IPS-18c (cell line): ENCODE measurements at regions not wholly inside any gene's neighbourhood (a gene's known extent, or its start where the extent isn't known, plus 50 kb on each side); places are given as distances from the start of the nearest gene placed in this dataset.
"Not testable (repeated sequence)": the region's sequence is repeated elsewhere in the genome, so short reads cannot be mapped to it uniquely, and the experiment has no call there.

Source experiments
- H3K4me3 ChIP-seq: 2 replicates; pipeline ENCODE4 v1.7.0; 2013; ENCODE audit warnings: low read depth, mild to moderate bottlenecking, low read length, moderate library complexity; ENCODE audit not compliant: insufficient read depth
- H3K9me3 ChIP-seq: one replicate; pipeline ENCODE4 v1.6.1; 2013; ENCODE audit warnings: mild to moderate bottlenecking, low read length, moderate library complexity; ENCODE audit not compliant: control insufficient read depth, insufficient read depth

DNA sequence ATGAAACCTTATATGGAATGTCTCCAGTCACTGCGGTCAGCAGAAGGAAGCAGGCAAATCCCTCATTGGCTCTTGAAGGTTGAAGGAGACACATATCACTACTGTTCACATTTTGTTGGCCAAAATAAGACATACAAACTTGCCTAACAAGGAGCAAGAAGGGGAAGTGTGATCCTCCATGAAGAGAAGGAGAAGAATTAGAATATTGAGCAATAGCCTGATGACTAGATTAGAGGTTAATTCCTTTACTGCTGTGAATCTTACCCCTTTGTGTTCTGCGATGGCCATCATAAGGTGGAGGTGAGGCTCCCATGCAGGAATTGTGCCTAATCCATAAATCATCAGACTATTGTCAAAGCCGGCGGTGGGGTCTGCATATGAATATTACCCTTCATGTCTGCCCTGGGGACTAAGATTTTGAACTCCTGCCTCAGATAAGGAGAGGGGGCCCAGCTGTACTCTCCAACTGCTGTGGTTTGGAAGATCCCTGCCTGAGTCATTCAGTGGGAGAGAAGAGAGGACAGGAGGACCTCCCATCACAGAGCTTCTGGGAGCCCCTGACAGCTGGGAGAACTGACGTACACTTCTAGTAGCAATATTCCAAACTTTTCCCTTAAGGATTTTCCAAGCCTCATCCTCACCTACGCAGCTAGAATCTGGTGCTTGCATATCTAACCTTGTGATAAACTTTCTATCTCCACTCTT, 398.5 kb downstream of the REEP3 start:
- H3K9me3 ChIP-seq, result no peaks in the 10 kb centered on the region
- no peak overlapping the region for H3K4me3 ChIP-seq

DNA sequence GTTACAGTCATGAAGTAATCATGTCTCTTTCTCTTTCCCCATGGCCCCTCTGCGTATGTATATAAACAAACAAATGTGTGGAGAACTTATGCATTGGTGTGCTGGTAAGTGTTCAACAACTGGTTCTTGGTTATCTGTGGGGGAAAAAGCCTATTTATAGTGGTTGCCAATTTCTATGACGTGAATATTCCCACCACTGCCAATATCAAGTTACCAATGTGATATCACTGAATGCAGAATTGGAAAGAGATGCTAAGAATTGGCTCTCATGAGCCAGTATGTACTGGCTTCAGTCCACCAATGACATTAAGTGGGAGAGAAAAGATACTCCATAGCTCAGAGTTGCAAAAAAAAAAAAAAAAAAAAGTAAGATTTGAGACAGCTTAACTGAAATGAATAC, 399.7 kb downstream of the REEP3 start:
- Histone ChIP-seq H3K4me3 (no peak overlapping the region), H3K9me3 (no peaks in the 10 kb centered on the region)

DNA sequence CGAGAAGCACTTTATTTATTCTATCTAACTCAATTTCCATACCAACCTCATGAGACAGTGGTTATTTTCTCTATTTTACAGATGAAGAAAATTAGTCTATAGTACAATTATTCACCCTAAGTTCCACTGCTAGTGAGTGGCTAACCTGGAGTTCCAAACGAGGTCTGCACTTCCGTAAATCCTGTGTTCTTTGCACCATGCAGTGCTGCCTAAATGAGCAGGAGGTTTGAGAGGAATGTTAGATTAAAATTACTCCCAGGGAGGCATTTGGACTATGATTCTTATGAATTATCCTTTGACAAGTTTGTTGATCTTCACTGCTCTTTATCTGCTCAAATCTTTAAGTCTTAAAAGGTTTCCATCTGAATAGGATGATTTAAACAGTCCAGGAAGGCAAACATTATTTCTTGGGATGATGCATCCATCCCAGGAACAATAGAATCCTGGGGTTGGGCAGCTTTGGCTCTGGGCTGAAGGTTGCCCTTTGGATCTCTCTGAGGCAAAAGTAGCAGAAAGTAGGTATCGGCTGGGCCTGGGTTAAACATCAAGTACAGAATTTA, 400.8 kb downstream of the REEP3 start:
- Histone ChIP-seq H3K4me3 (no peak overlapping the region), H3K9me3 (no peaks in the 10 kb centered on the region)

DNA sequence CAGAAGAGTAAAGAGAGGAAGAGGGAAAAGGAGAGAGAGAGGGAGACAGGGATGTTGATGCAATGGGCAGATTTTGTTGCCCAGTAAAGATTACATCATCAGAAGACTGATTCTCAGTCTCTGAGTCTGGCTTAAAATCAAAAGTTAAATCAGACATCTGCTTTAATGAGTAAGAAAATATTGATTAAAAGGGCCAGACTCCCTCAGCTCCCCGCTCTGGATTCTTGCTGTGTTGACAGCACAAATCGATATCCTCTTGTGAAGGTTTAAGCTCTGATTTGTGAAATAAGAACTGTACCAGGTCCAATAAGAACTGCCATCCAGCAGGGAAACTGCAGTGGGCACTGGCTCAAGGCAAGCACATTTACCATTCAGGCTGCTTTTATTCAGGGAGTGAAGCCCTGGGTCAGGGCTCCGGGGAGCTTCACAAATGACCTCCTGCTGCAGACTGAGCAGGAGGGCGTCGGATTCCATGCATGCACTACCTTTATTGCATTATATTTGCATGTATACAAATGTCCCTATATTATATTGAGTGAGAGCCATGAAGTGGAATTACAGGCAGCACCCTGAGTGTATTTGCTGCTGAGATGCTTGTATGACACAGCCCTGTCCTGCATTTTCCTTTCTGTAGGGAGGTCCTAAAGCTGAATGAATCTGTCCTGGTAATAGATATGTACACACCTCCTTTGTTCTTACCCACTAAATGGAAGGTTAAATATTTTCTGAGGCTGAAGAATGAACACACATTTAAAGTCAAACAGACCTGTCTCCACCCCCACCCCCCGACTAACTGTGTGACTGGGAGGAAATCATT, 401.5 kb downstream of the REEP3 start:
- no peaks in the 10 kb centered on the region for H3K9me3 ChIP-seq
- H3K4me3 ChIP-seq, result no peak overlapping the region

DNA sequence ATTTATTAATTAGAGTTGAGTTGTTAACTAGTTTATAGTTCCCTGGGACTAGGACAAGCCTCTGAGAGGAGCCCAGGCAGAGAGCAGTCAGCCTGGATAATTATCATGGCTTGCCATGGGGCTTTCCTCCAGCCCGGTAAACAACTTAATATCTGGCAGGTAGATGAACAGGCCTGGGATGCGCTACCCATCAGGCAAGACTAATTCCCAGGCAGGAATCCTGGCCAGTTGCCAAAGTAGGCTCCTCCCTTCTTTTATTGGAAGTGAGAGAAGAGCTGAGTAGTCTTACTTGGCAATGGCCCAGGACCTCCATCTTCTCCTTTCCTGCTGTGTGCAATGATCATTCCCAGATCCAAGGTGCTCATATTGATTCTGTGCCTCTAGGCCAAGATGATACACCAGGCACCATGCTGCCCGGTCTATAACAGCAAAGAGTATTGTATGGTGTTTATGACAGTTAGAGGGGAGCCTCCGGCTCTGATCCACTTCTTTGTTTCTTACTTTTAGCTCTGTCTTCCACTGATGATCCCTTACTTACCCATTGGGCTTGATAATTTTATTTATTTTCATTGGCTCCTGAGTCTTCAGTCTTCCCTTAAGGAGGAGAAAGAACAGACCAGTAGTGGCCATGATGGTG, 408.7 kb downstream of the REEP3 start:
- Histone ChIP-seq H3K9me3 (no peaks in the 10 kb centered on the region), H3K4me3 (no peak overlapping the region)

DNA sequence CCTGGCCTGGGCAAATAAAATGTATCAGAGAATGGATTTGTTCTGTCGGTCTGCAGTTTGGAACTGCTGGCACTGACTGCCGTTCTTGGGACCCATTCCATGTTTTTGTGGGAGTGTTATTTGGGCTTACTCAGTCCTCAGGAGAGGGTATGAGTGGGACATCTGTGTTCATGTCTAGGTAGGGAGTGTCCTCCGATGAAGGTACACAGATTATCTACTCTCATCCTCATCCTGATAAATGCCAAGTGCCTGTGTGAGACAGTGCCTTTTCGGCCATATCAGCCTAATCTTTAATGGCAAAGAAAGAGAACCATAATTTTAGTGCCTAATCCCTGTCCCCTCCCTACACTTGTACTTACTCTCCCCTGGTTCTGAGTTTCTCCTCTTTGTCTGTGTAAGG, 409.4 kb downstream of the REEP3 start:
- H3K9me3 ChIP-seq, result no peaks in the 10 kb centered on the region
- no peak overlapping the region for H3K4me3 ChIP-seq

DNA sequence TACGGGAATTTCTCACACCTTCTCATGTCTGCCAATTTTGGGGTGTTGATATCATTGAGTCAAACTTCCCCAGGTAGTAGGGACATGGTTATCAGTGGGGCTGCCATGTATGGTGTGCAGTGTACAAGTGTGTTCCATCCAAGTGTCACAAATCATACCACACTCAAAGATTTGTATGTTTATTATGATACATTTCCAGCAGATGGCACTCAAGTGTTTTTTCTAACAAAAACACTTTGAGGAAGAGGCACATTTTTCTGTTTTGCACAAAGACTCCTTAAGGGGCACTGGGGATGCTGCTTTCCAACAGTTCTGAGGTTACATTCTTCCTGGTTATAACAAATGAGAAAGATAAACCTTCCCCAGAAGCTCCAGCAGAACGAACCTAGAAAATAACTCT, 414.5 kb downstream of the REEP3 start:
- H3K4me3 ChIP-seq, result no peak overlapping the region
- no peaks in the 10 kb centered on the region for H3K9me3 ChIP-seq

DNA sequence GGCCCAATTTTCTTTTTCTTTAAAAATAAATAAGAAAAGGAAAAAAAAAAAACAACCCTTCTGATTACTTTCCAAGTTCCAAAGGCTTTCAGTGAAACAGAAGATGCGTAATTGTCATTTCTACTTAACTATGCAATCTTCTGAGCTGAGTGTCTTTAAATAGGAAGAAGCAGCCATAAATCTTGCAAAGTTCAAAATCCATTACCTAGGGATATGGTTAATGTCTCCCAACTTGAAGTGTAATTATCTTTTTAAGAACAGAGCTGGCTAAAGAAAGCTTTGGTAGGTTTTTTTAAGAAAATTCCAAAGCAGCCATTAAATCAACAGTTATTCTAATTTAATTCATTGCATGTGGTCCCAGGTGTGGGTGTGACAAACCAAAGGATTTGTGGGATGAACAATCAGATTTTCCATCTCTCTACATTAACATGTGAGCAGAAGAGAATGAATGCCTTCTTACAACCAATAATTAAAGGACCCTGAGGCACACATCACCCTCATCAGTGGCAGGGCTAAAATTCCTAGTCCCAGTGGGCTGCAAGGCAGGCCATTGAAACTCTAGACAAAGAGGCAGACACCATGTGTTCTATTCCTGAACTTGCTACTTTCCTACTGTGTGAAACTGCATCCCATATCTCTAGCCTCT, 419.2 kb downstream of the REEP3 start:
- no peaks in the 10 kb centered on the region for H3K9me3 ChIP-seq
- H3K4me3 ChIP-seq, result no peak overlapping the region

DNA sequence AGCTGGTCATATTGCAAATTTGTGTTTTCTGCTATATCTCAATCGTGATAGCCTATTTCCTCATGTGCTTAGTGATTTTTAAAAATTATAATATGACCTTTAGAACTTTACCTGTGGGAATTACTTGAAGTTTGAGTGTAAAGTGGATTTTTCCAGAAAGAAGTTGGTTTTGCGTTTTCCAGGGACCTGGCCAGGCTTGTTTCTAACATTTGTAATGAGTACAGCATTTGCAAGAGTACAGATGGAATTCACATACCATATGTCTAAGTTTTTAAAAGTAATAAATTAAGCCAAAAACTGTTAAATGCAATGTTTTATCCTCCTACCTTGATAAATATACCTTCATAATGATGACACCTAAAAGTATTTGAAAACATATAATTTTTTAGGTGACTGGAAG, 443.2 kb downstream of the REEP3 start:
- Histone ChIP-seq H3K9me3 (peaks cover 2% of the 10 kb centered on the region), H3K4me3 (no peak overlapping the region)

DNA sequence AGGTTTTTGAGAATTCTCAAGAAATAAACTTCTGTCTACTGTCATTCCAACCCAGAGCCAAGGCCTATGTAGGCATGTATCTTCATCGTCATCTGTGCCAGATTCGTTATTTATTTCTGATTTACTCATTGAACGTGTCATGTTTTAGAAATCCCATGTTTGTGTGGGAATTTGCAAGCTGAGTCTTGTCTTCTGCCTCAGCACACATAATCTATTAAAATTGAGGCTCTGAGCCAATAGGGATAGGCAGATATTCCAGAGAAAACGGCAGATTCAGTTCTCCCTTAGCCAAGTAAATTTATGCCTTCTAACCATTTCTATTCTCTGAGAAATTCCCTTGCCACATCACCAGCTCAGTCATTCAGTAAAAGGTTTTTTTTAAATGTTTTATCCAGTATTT, 444.6 kb downstream of the REEP3 start:
- H3K4me3 ChIP-seq, result no peak overlapping the region
- no peaks in the 10 kb centered on the region for H3K9me3 ChIP-seq

DNA sequence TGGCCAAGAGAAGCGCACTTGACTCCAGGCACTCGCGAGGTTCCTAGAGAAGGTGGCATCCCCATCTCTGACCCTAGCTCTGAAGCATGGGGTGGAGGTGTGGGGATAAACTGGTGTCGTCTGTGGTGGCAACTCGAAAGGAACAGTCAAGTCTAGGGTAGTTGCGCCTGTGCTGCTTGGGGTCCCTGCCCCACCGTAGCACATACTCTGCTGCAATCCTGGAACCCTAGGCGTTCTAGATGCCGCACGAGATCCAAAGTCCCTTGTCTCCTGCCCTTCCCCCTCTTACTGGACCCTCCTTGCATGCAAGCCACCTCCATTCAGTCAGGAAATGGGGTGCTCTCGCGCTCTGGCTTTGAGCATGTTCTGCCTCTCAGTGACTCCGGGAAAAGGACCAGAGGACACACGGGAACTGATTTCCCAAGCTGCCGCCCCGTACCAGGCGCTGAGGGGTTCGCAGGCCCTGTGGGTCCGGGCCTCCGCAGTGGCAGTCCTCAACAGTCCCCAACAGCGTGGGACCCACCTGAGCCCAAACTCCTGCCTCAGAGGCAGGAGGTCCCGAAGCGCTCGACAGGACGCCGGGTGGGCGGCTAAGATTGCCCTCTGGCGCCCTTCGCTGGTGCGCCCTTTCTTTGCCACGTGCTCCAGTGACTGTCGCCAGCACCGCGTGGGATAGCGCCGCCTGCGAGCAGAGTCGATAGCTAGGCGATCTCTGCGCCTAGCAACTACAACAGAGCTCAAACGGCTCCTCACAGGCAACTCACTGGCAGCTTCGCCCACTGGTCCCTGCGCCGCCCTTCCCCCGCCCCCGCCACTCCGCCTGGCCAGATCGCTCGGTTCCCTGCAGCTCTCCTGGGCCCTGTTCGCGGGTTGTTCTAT, 452.0 kb downstream of the REEP3 start:
- no peak overlapping the region for H3K4me3 ChIP-seq
- peaks cover 3% of the 10 kb centered on the region for H3K9me3 ChIP-seq

DNA sequence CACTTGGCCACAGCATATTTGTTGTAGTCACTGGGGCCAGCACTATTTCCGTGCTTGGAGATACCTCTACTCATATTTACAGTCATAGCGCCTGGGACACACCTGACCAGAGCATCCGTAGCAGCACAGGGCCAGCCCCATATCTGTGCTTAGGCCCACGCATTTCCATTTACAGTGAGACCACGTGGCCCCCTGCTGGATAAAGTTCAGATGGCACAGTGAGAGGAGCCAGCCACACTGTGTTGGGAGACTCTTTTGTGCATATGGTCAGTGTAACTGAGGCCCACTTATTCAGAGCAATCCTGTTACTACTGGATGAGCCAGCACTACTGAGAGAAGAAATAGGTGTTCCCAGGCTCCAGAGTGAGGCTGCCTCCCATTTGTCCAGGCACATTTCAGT, 455.3 kb downstream of the REEP3 start:
- no peak overlapping the region for H3K4me3 ChIP-seq
- H3K9me3 ChIP-seq, result peaks cover 3% of the 10 kb centered on the region

DNA sequence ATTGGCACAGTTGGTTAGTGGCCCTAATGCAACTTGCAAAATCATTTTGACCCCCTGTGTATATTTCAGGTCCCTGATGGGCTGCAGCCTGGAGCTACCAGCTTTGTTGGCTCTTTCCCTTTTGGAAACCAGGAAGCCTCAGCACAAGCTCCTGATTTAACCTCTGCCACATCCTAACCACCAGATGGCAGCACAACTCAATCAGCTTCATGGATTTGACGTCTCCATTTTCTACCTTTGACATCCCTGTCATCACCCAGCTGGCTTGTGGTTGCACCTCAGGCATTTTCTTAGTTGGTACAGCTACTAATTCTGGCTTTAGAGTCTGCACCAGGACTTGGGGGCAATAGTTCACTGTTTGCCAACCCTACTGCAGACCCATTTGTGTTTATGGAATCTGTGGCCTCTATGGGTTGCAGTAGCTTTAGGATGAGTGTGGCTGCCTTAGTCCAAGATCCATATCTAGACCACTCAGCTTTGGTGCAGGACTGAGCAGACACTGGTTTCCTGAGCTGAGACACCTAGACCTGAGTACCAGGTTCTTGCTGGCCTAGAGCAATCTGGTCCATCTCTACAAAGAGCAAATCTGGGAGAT, 456.2 kb downstream of the REEP3 start:
- H3K9me3 ChIP-seq, result peaks cover 3% of the 10 kb centered on the region
- H3K4me3 ChIP-seq, result no peak overlapping the region

DNA sequence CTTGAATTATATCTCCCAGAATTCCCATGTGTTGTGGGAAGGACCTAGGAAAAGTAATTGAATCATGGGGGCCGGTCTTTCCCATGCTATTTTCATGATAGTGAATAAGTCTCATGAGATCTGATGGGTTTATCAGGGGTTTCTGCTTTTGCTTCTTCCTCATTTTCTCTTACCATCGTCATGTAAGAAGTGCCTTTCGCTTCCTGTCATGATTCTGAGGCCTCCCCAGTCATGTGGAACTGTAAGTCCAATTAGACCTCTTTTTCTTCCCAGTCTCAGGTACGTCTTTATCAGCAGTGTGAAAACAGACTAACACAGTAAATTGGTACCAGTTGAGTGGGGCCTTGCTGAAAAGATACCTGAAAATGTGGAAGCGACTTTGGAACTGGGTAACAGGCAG, 459.7 kb downstream of the REEP3 start:
- not testable (repeated sequence) for H3K4me3 ChIP-seq, H3K9me3 ChIP-seq

DNA sequence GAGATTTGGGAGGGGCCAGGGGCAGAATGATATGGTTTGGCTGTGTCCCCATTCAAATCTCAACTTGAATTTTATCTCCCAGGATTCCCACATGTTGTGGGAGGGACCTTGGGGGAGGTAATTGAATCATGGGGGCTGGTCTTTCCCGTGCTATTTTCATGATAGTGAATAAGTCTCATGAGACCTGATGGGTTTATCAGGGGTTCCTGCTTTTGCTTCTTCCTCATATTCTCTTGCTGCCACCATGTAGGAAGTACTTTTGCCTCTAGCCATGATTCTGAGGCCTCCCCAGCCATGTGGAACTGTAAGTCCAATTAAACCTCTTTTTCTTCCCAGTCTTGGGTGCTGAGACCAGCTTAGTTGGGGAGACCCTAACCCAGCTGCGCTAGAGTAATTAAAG, 462.9 kb downstream of the REEP3 start:
- H3K4me3 ChIP-seq, H3K9me3 ChIP-seq: not testable (repeated sequence)

DNA sequence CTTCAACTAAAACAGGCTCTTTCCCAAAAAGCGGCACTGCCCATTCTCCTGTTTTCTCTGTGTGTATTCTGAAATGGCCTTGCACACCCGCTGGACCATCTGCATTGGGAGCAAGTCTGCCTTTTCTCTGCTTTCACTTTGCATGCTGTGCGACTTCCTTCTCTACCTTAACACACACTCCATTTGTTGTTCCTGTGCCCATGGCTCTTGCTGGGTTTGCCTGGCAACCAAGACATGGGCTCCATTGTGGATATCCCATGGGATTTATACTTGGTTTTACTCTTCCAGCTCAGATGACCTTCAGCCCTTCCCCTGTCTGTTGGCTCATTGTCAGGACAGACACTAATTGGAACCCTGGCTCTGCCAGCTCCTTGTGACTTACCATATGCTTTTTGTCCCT, 465.3 kb downstream of the REEP3 start:
- Histone ChIP-seq H3K4me3 (no peak overlapping the region), H3K9me3 (peaks cover 6% of the 10 kb centered on the region)
